NCI-H524 treated with DMSO at 0.1 percent for 48 hours (cell line): ENCODE measurements at regions not wholly inside any gene's neighbourhood (a gene's known extent, or its start where the extent isn't known, plus 50 kb on each side); places are given as distances from the start of the nearest gene placed in this dataset.
"Not testable (repeated sequence)": the region's sequence is repeated elsewhere in the genome, so short reads cannot be mapped to it uniquely, and the experiment has no call there.

Source experiments
- DNase-seq: peaks from one replicate; lab custom pipeline; 2025; lab: John Stamatoyannopoulos, UW

- no peak for DNase-seq
These were observed 630.2 kb upstream of the LUZP2 start for GRCh38 chr11:23866641-23867040.

DNA sequence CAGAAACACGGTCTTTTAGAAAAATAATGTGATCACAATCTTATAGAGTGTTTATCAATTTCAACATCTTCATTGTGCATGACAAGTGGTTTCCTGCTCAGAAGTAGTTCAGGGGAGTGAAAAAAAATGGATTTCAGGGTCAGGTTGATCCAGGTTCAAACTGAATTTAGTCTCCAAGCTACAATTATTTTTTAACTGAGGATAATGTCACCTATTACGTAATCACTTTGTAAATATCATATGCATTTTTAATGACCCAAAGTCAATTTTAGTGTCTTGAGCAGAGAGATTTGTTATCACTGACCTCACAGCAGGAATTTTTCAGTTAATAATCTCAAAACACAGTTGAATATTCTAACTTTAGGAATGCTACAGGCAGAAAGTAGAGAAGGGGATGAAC, 627.2 kb upstream of the LUZP2 start:
- no peak for DNase-seq

DNA sequence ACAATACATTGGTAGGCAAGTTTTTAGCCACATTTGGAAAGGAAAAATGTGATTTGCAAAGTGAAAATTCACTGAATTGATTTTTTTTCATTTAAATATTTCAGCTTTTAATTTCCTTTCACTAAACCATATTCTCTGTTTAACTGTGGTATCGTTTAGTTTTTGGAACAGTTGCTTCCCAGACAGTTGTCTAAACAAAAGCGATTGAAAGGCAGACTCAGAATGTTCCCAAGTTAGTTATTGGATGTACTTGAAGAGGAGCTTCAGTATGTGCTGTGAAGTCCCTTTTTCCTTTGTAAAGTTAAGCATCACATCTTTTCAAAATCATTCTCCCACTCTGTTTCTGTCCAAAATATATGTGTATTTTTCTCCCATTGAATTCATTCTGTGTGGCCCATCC, 623.4 kb upstream of the LUZP2 start:
- no peak for DNase-seq

DNA sequence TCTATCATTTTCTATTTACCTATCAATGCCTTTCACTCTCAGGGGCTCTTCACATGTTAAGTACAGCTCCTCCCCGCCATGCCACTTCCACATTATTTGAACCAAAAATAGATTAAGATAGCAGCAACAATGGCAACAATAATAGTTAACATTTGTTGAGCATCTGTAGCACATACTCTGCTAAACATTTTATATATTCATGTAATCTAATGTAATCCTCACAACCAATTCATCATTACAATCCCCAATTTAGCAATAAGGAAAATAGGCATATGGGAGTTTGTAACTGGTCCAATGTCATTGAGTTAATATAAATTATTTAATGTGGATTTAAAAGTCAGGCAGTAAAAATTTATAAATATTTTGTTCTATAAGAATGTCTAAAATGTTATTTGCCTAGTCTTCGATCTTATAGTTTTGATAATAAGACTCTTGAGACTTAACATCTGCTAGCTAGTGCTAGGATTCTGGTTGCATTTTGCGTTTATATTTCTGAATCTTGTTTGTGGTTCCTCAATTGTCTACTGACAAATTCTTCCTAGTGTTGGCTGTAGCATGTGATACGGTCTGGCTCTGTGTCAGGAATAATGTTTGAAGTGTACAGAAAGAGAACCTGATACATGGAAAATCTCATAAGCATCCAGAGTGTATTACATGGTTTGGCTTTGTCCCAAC, 621.5 kb upstream of the LUZP2 start:
- DNase-seq: no peak

DNA sequence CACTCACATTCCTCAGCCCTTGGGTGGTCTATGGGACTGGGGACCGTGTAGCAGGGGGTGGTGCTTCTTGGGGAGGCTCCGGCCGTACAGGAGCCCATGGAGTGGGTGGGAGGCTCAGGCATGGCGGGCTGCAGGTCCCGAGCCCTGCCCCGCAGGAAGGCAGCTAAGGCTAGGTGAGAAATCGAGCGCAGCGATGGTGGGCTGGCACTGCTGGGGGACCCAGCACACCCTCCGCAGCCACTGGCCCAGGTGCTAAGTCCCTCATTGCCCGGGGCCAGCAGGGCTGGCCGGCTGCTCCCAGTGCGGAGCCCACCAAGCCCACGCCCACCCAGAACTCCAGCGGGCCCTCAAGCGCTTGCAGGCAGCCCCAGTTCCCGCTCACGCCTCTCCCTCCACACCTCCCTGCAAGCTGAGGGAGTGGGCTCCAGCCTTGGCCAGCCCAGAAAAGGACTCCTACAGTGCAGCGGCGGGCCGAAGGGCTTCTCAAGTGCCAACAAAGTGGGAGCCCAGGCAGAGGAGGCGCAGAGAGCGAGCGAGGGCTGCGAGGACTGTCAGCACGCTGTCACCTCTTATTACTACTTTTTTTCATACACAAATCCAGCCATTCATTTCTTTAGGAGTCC, 613.3 kb upstream of the LUZP2 start:
- DNase-seq: not testable (repeated sequence)

DNA sequence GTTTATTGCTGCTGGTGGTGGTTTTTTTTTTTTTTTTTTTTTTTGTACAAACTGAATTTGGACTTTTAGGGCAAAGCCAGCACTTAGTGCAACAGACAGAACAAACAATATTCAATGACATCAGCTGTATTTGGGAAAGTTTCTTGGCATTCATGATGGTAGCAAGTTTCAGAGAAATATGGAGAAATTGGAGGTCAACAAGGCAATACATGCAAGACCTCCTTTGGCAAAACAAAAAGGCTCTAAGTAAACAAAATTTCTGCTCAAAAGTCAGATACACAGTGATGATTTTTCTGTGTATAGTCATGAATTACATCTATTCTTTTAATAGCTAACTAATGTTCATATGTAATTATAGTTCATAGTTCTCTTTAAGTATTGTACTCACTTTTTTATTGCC, 612.5 kb upstream of the LUZP2 start:
- DNase-seq: no peak

GRCh38 chr11:23885801-23886200, 611.1 kb upstream of the LUZP2 start:
- DNase-seq: no peak

GRCh38 chr11:23887122-23887521, 609.7 kb upstream of the LUZP2 start:
- not testable (repeated sequence) for DNase-seq

GRCh38 chr11:23893126-23893525, 603.7 kb upstream of the LUZP2 start:
- no peak for DNase-seq

DNA sequence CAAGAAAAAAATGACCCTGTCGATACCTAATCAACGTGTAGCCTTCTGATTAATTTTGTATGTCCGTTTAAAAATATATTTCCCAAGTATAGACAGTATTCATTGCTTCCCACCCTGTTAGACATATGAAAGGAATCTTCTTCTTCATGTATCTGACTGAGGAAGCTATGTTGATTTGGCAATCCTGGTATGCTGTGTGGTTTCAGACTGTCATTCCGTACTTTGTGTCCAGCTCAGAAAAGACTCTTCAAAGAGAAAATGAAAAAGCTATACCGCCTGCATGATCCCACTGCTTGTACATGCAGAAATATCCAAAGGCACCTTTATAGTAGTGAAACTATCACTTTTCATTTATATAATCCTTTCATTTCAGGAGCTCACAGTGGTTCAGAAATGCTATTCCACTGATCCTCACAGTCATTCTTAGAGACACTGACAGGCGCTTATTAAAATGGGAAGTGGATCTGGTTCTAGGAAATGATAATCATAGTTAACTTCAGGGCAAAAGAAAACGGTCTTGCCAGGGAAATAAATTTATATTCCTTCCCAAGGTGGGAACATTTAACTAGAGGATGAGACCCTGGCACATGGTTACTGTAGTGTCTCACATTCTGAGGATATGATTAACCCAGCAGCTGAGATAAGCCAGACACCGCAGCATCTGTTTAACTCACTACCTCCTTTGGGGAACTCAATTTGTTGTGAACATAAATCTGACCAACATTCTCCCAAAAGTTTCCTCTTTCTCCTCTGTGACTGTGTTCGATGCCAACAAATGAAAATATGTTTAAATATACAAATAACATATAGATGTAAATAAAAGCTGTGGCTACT, 599.2 kb upstream of the LUZP2 start:
- DNase-seq: no peak

DNA sequence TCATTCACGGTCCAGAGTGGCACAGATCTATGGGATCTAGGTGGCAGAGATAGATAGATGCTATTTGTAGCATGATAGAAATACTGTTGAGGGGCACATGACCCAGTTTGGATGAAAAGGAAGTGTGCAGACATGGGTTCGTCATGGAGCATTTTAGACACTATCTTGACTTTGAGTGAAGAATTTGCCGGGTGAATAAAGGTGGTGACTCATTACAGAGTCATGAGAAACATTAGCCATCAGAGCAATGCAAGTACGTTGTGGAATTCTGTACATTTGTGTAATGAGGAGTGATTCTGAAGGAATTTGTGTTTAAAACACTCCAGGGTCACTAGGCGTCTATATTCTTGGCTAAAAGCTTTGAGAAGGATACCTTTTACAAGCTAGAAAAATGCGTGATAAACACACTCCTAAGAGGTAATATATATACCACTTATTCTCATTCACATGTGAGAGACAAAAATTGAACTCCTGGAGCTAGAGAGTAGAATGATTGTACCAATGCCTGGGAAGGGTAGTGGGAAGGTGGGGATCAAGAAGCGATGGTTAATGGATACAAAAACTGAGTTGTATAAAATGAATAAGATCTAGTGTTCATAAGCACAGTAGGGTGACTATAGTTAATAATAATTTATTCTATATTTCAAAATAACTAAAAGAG, 593.7 kb upstream of the LUZP2 start:
- no peak for DNase-seq

GRCh38 chr11:23919455-23919854, 577.4 kb upstream of the LUZP2 start:
- DNase-seq: no peak

DNA sequence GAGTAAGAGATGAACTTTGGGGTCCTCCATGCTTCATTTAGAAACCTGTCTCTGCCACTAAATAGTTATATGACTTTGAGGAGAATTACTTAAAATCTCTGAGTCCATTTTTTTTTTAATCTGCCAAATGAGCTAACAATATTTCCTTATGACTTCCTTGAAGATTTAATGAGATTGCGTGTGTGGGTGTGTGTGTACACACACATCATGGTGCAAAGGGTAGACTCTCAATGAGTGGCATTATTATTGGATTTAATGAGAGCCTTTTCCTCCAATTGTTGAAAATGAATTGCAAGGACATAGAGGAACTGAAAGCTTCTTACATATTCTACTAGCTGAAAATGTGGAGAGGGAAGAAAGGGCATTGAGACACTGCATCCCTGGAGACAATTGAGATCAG, 573.5 kb upstream of the LUZP2 start:
- no peak for DNase-seq

GRCh38 chr11:23924226-23924625, 572.6 kb upstream of the LUZP2 start:
- DNase-seq: no peak

GRCh38 chr11:23931443-23931842, 565.4 kb upstream of the LUZP2 start:
- DNase-seq: no peak

GRCh38 chr11:23932485-23932898, 564.4 kb upstream of the LUZP2 start:
- DNase-seq: no peak

- no peak for DNase-seq
These were observed 563.1 kb upstream of the LUZP2 start for GRCh38 chr11:23933721-23934120.

DNA sequence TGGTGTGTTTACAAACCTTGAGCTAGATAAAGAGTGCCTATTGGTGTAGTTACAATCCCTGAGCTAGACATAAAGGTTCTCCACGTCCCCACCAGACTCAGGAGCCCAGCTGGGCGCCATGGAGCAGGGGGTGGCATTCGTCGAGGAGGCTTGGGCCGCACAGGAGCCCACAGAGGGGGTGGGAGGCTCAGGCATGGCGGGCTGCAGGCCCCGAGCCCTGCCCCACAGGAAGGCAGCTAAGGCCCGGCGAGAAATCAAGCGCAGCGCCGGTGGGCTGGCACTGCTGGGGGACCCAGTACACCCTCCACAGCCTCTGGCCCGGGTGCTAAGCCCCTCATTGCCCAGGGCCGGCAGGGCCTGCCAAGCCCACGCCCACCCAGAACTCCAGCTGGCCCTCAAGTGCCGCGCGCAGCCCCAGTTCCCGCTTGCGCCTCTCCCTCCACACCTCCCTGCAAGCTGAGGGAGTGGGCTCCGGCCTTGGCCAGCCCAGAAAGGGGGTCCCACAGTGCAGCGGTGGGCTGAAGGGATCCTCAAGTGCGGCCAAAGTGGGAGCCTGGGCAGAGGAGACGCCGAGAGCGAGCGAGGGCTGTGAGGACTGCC, 562.1 kb upstream of the LUZP2 start:
- not testable (repeated sequence) for DNase-seq

- not testable (repeated sequence) for DNase-seq
These were observed 554.6 kb upstream of the LUZP2 start for GRCh38 chr11:23942117-23942815.

- DNase-seq: no peak
These were observed 551.9 kb upstream of the LUZP2 start for GRCh38 chr11:23944923-23945322.

DNA sequence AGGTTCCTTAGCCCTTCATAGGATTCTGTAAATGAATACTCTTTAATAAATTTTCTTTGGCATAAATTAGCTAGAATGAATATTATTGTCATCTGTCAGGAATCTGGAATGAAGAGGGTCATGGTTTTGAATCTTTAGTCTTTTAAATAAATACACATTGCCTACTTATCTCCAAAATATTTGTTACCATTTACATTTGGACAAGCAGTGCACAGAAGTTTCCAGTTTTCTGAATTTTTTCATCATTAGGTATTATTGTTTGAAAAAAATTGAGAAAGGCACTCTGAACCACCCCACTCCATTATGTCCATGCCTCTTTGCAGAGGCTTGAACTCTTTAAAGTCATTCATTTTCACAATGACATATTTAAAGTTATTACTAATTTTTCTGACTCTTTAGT, 549.0 kb upstream of the LUZP2 start:
- DNase-seq: no peak

DNA sequence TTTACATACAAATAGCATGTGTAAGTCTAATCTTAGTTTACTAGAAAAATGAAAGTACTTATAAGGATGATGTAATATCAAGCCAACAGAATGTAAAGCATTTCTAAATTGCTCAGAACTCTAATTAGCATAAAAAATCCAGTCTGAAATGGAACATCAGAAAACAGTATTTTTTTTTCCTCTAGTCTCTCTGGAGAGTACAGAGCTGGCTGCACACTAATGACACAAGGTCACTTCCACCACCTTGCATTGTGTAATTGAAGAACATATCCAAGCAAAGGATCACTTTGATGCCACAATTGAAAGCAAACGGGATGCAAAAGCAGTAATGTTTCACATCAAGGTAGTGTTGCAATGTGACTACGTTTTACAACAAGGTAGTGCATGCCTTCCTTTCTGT, 548.0 kb upstream of the LUZP2 start:
- DNase-seq: no peak
